ENCODE measurements at regions not wholly inside any gene's neighbourhood (a gene's known extent, or its start where the extent isn't known, plus 50 kb on each side); places are given as distances from the start of the nearest gene placed in this dataset.

GRCh38 chr11:44416776-44417175 lies 106.8 kb upstream of the ALX4 start:
- TF ChIP-seq CTCF (IDR thresholded peaks at IDR 0.05), result no peak
- no peak for DNase-seq (ENCODE audit: low spot score)
- no peak for ATAC-seq (ENCODE audit: low FRiP score)

GRCh38 chr11:44417731-44418455 lies 108.0 kb upstream of the ALX4 start:
- DNase-seq (ENCODE audit: low spot score), result no peak
- no peak for ATAC-seq (ENCODE audit: low FRiP score)
- TF ChIP-seq CTCF (IDR thresholded peaks at IDR 0.05), result no peak

- ATAC-seq (ENCODE audit: low FRiP score), result no peak
- TF ChIP-seq CTCF (IDR thresholded peaks at IDR 0.05), result no peak
- no peak for DNase-seq (ENCODE audit: low spot score)
These were observed 108.5 kb upstream of the ALX4 start for GRCh38 chr11:44418456-44418830.

DNA sequence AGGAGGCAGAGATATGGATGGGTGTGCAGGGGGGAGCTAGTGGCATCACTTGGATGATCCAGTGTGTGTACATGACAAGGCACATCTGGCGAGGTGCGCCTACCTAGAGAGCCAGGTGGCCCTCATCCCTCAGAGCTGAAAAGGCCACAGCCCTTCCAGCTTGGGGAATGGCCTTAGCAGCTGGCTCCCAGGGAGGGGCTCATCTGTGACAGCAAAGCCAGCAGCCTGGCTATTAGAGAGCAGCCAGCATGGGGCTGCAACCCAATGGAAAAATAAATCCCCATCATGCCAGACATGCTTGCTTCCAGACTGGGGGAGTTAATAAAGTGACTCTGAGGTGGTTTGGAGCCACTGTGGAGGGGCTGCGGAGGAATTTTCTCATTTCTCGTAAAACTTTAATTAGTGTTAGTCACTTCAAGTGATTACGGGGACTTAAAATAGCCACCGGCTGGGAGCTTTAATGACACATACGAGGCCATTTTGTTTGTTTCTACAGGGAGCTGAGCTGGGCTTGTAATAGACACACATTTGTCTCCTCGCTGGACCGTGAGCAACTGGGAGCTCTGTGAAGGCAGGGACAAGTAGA lies 111.2 kb upstream of the ALX4 start:
- ATAC-seq (ENCODE audit: low FRiP score), result no peak
- no peak for DNase-seq (ENCODE audit: low spot score)
- TF ChIP-seq CTCF (IDR thresholded peaks at IDR 0.05), result no peak

DNA sequence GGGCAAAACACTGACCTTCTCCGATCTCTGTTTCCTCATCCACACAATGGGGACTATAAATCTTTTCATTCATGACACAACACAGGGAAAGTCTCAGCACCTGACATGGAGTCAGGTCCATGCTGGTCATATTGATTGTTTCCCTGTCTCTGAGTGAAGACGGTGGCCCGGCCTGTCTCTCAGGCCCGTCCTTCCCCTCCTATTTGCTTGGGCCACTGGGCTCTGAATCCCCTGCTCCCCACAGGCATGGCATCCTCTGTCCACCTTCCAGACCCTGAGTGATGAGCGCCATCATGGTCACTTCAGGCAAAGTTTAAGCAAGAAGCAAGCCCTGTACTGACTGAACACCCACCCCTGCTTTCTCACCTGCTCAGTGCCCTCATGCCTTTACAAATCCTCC lies 113.3 kb upstream of the ALX4 start:
- DNase-seq (ENCODE audit: low spot score) (no peak), ATAC-seq (ENCODE audit: low FRiP score) (no peak)
- TF ChIP-seq CTCF (IDR thresholded peaks at IDR 0.05), result no peak

- TF ChIP-seq CTCF (IDR thresholded peaks at IDR 0.05), result no peak
- DNase-seq (ENCODE audit: low spot score) (no peak), ATAC-seq (ENCODE audit: low FRiP score) (no peak)
These were observed 114.9 kb upstream of the ALX4 start for GRCh38 chr11:44424841-44425240.

DNA sequence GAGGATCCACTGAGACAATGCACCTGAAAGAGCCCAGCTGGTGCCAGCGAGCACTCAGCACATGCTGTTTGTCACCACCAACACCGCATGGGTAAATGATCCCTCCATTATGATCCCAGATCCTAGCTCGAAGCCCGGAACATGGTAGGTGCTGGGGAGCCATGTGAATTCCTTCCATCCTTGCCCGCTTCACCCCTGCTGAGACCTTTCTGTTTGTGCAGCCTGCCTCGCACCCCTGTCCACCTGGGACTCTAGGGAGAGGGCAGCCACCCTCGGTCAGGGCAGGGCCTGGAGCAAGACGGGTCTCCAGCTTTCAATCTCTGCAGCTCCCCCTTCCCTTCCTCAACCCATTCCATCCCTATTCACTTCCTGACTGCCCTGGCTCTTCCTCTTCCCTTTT lies 116.2 kb upstream of the ALX4 start:
- TF ChIP-seq CTCF (IDR thresholded peaks at IDR 0.05), result no peak
- DNase-seq (ENCODE audit: low spot score), result no peak
- no peak for ATAC-seq (ENCODE audit: low FRiP score)

Data from omental fat pad (tissue), 3 donors.